H9 (cell line): ENCODE measurements at regions not wholly inside any gene's neighbourhood (a gene's known extent, or its start where the extent isn't known, plus 50 kb on each side); places are given as distances from the start of the nearest gene placed in this dataset.

Experiments used
- DNase-seq: peaks from one replicate; pipeline ENCODE4 v3.0.0-alpha.2; 2017
- H2AFZ ChIP-seq: one replicate; pipeline ENCODE4 v1.6.1; 2013; ENCODE audit warnings: mild to moderate bottlenecking, low read length, control low read depth, moderate library complexity
- H2AK5ac ChIP-seq: 2 replicates; pipeline ENCODE4 v1.6.1; 2013; ENCODE audit warnings: low read length, control low read depth, mixed read lengths; ENCODE audit not compliant: insufficient read length
- H2BK120ac ChIP-seq: one replicate; pipeline ENCODE4 v1.6.1; 2013; ENCODE audit warnings: low read depth, mild to moderate bottlenecking, low read length, control low read depth, inconsistent platforms; ENCODE audit not compliant: poor library complexity, severe bottlenecking
- H2BK12ac ChIP-seq: 2 replicates; pipeline ENCODE4 v1.6.1; 2013; ENCODE audit warnings: low read length, control low read depth, mixed read lengths, low read depth; ENCODE audit not compliant: insufficient read length
- H2BK15ac ChIP-seq: 2 replicates; pipeline ENCODE4 v1.6.1; 2013; ENCODE audit warnings: low read depth, low read length, control low read depth
- H2BK20ac ChIP-seq: one replicate; pipeline ENCODE4 v1.6.1; 2013; ENCODE audit warnings: low read depth, mild to moderate bottlenecking, low read length, control low read depth, inconsistent platforms; ENCODE audit not compliant: poor library complexity, severe bottlenecking
- H2BK5ac ChIP-seq: 2 replicates; pipeline ENCODE4 v1.6.1; 2013; ENCODE audit warnings: low read length, control low read depth, mixed read lengths; ENCODE audit not compliant: insufficient read length
- H3K14ac ChIP-seq: 2 replicates; pipeline ENCODE4 v1.6.1; 2013; ENCODE audit warnings: low read length, control low read depth; ENCODE audit not compliant: insufficient read depth
- H3K18ac ChIP-seq: 2 replicates; pipeline ENCODE4 v1.6.1; 2013; ENCODE audit warnings: low read depth, mild to moderate bottlenecking, mixed read lengths, low read length, control low read depth; ENCODE audit not compliant: insufficient read length
- H3K23ac ChIP-seq: 2 replicates; pipeline ENCODE4 v1.6.1; 2013; ENCODE audit warnings: low read length, control low read depth, mixed read lengths, low read depth; ENCODE audit not compliant: insufficient read length
- H3K23me2 ChIP-seq: 2 replicates; pipeline ENCODE4 v1.6.1; 2013; ENCODE audit warnings: low read depth, mild to moderate bottlenecking, mixed read lengths, low read length, control low read depth; ENCODE audit not compliant: insufficient read length, poor library complexity, severe bottlenecking
- H3K27ac ChIP-seq: 2 replicates; pipeline ENCODE4 v1.5.1; 2013; ENCODE audit warnings: low read length, control low read depth, mixed read lengths, low read depth; ENCODE audit not compliant: insufficient read length
- H3K27me3 ChIP-seq: 2 replicates; pipeline ENCODE4 v1.6.1; 2013; ENCODE audit warnings: low read length, control low read depth, inconsistent platforms; ENCODE audit not compliant: insufficient read depth
- H3K4ac ChIP-seq: 2 replicates; pipeline ENCODE4 v1.6.1; 2013; ENCODE audit warnings: low read depth, mild to moderate bottlenecking, control low read depth, inconsistent platforms, low read length, moderate library complexity
- H3K4me1 ChIP-seq: 2 replicates; pipeline ENCODE4 v1.6.1; 2013; ENCODE audit warnings: low read length, control low read depth, inconsistent platforms; ENCODE audit not compliant: insufficient read depth
- H3K4me2 ChIP-seq: 2 replicates; pipeline ENCODE4 v1.6.1; 2013; ENCODE audit warnings: low read length, control low read depth, mixed read lengths; ENCODE audit not compliant: insufficient read length, insufficient read depth
- H3K56ac ChIP-seq: 2 replicates; pipeline ENCODE4 v1.6.1; 2013; ENCODE audit warnings: low read depth, mild to moderate bottlenecking, mixed read lengths, low read length, control low read depth; ENCODE audit not compliant: insufficient read length
- H3K79me1 ChIP-seq: 2 replicates; pipeline ENCODE4 v1.6.1; 2013; ENCODE audit warnings: low read depth, mild to moderate bottlenecking, moderate library complexity, low read length, control low read depth, inconsistent platforms; ENCODE audit not compliant: insufficient read depth, poor library complexity, severe bottlenecking
- H3K79me2 ChIP-seq: 2 replicates; pipeline ENCODE4 v1.6.1; 2013; ENCODE audit warnings: low read length, control low read depth, inconsistent platforms; ENCODE audit not compliant: insufficient read depth
- H3K9ac ChIP-seq: 2 replicates; pipeline ENCODE4 v1.6.1; 2013; ENCODE audit warnings: low read length, control low read depth, mixed read lengths; ENCODE audit not compliant: insufficient read length; ENCODE audit errors: extremely low read depth
- H3K9me3 ChIP-seq: one replicate; pipeline ENCODE4 v1.6.1; 2013; ENCODE audit warnings: low read depth, low read length, inconsistent platforms; ENCODE audit not compliant: control insufficient read depth
- H3T11ph ChIP-seq: one replicate; pipeline ENCODE4 v1.6.1; 2013; ENCODE audit warnings: mild to moderate bottlenecking, low read length, control low read depth, inconsistent platforms
- H4K20me1 ChIP-seq: one replicate; pipeline ENCODE4 v1.6.1; 2013; ENCODE audit not compliant: control insufficient read depth, insufficient read length, insufficient read depth
- H4K5ac ChIP-seq: 2 replicates; pipeline ENCODE4 v1.6.1; 2013; ENCODE audit warnings: low read depth, mild to moderate bottlenecking, mixed read lengths, low read length, control low read depth; ENCODE audit not compliant: insufficient read length
- H4K8ac ChIP-seq: replicated peaks from 2 replicates; pipeline ENCODE4 v1.6.1; 2013; ENCODE audit warnings: low read length, control low read depth, mixed read lengths, low read depth; ENCODE audit not compliant: insufficient read length
- H4K91ac ChIP-seq: 2 replicates; pipeline ENCODE4 v1.6.1; 2013; ENCODE audit warnings: low read depth, mild to moderate bottlenecking, moderate library complexity, mixed read lengths, low read length, control low read depth; ENCODE audit not compliant: insufficient read length
- H3K27ac Mint-ChIP-seq, 3 experiments: 2 replicates in 2 of 3; 3 replicates in 1 of 3; pipeline ENCODE4 v1.8.0; 2020 to 2021; ENCODE audit warnings: mixed read lengths in 3 of 3, mild to moderate bottlenecking in 1 of 3, moderate library complexity in 1 of 3
- H3K27me3 Mint-ChIP-seq: 2 replicates; pipeline ENCODE4 v1.8.0; 2021; ENCODE audit warnings: low read depth, mild to moderate bottlenecking, moderate library complexity, mixed read lengths
- H3K36me3 Mint-ChIP-seq, 3 experiments: 2 replicates in 2 of 3; 3 replicates in 1 of 3; pipeline ENCODE4 v1.8.0; 2020 to 2021; ENCODE audit warnings: low read depth in 3 of 3, mixed read lengths in 3 of 3; ENCODE audit not compliant: insufficient read depth in 1 of 3
- H3K4me1 Mint-ChIP-seq, 2 experiments: 2 replicates each; pipeline ENCODE4 v1.8.0; 2020; ENCODE audit warnings: mixed read lengths in 2 of 2
- H3K4me3 Mint-ChIP-seq, 2 experiments: 2 replicates in 1 of 2; 3 replicates in 1 of 2; pipeline ENCODE4 v1.8.0; 2020 to 2021; ENCODE audit warnings: mild to moderate bottlenecking in 2 of 2, mixed read lengths in 2 of 2, moderate library complexity in 1 of 2
- H3K9me3 Mint-ChIP-seq, 2 experiments: 2 replicates in 1 of 2; 3 replicates in 1 of 2; pipeline ENCODE4 v1.8.0; 2020; ENCODE audit warnings: mild to moderate bottlenecking in 2 of 2, mixed read lengths in 2 of 2, moderate library complexity in 1 of 2
- CTCF ChIP-seq: fragments of 200-600 bp; sonication (generic); conservative IDR thresholded peaks from 3 replicates; pipeline ENCODE4 v1.8.0; 2021; ENCODE audit warnings: antibody characterized with exemption, mild to moderate bottlenecking
- WGBS: extraction: QIAGEN DNeasy Blood & Tissue Kit; methylation state at CpG from one replicate; pipeline ENCODE4 v1.1.7; 2013; ENCODE audit warnings: missing lambda C conversion rate, low lambda C conversion rate, mixed read lengths; ENCODE audit not compliant: insufficient read length; ENCODE audit errors: extremely low coverage; 5-methylcytosine and 5-hydroxymethylcytosine counted together

GRCh38 chr2:228533156-228533555 is 351.7 kb upstream of the SPHKAP start:
- H3K4ac ChIP-seq = no peak overlapping the region
- no peak overlapping the region for H2BK5ac ChIP-seq
- no peaks in the 10 kb centered on the region for H3K27me3 ChIP-seq
- H3K79me1 ChIP-seq = no peaks in the 10 kb centered on the region
- no peak overlapping the region for H3K56ac ChIP-seq
- H2AFZ ChIP-seq = no peak overlapping the region
- no peak overlapping the region for H3K27ac ChIP-seq
- H3K9me3 ChIP-seq = no peaks in the 10 kb centered on the region
- H3K9me3 Mint-ChIP-seq = peaks cover 60 to 78% of the 10 kb centered on the region in 2 experiments
- no peak overlapping the region for H3K23ac ChIP-seq
- H3K18ac ChIP-seq = no peak overlapping the region
- no peak overlapping the region for H2BK12ac ChIP-seq
- DNase-seq = no peak
- no peaks in the 10 kb centered on the region for H3K23me2 ChIP-seq
- H3K9ac ChIP-seq = no peak overlapping the region
- no CpG with 5 or more reads among the region's 1 CpG for WGBS
- H4K91ac ChIP-seq = no peak overlapping the region
- TF ChIP-seq CTCF = no peak
- H4K5ac ChIP-seq = no peak overlapping the region
- no peak overlapping the region for H3K14ac ChIP-seq
- H2BK15ac ChIP-seq = no peak overlapping the region
- H3K27me3 Mint-ChIP-seq = no peaks in the 10 kb centered on the region
- H3K27ac Mint-ChIP-seq = no peak overlapping the region
- H2BK120ac ChIP-seq = no peak overlapping the region
- H2BK20ac ChIP-seq = no peak overlapping the region
- H4K8ac ChIP-seq = no peak overlapping the region
- no peaks in the 10 kb centered on the region for H3K4me1 Mint-ChIP-seq
- H3T11ph ChIP-seq = no peak overlapping the region
- H4K20me1 ChIP-seq = no peaks in the 10 kb centered on the region
- no peak overlapping the region for H3K4me3 Mint-ChIP-seq
- no peaks in the 10 kb centered on the region for H3K79me2 ChIP-seq
- no peaks in the 10 kb centered on the region for H3K4me1 ChIP-seq
- no peak overlapping the region for H2AK5ac ChIP-seq
- H3K36me3 Mint-ChIP-seq = peaks cover 37 to 72% (median 54%) of the 10 kb centered on the region in 3 experiments
- H3K4me2 ChIP-seq = no peak overlapping the region
